Naive B cell (primary cell): ENCODE measurements at regions not wholly inside any gene's neighbourhood (a gene's known extent, or its start where the extent isn't known, plus 50 kb on each side); places are given as distances from the start of the nearest gene placed in this dataset.
"Not testable (repeated sequence)": the region's sequence is repeated elsewhere in the genome, so short reads cannot be mapped to it uniquely, and the experiment has no call there.

Source experiments
- ATAC-seq, 2 donors: fragments of 150-1000 bp; cut with Tn5 transposase; 2 replicates each; pipeline ENCODE4 v1.10.0; 2021; ENCODE audit warnings: low read depth in 2 of 2, mild to moderate bottlenecking in 2 of 2, moderate library complexity in 2 of 2
- DNase-seq: peaks from one replicate; pipeline ENCODE4 v3.0.0; 2022
- H3K27ac Mint-ChIP-seq, 6 donors: one replicate each; pipeline ENCODE4 v1.8.0; 2020 to 2022; ENCODE audit warnings: mild to moderate bottlenecking in 6 of 6, mixed read lengths in 6 of 6, moderate library complexity in 5 of 6, inconsistent platforms in 2 of 6
- H3K27me3 Mint-ChIP-seq, 3 donors: one replicate each; pipeline ENCODE4 v1.8.0; 2021 to 2022; ENCODE audit warnings: mixed read lengths in 3 of 3, mild to moderate bottlenecking in 1 of 3
- H3K36me3 Mint-ChIP-seq, 2 donors: one replicate each; pipeline ENCODE4 v1.8.0; 2020 to 2022; ENCODE audit warnings: mixed read lengths in 2 of 2, inconsistent platforms in 1 of 2, mild to moderate bottlenecking in 1 of 2
- H3K4me1 Mint-ChIP-seq, 3 donors: one replicate each; pipeline ENCODE4 v1.8.0; 2020 to 2022; ENCODE audit warnings: mixed read lengths in 3 of 3, inconsistent platforms in 1 of 3, mild to moderate bottlenecking in 1 of 3, moderate library complexity in 1 of 3
- H3K4me3 Mint-ChIP-seq, 8 donors: one replicate each; pipeline ENCODE4 v1.8.0; 2020 to 2022; ENCODE audit warnings: mild to moderate bottlenecking in 8 of 8, mixed read lengths in 8 of 8, moderate library complexity in 8 of 8, inconsistent platforms in 2 of 8
- H3K9me3 Mint-ChIP-seq, 7 donors: one replicate each; pipeline ENCODE4 v1.8.0; 2020 to 2022; ENCODE audit warnings: mixed read lengths in 7 of 7, mild to moderate bottlenecking in 5 of 7, inconsistent platforms in 2 of 7, moderate library complexity in 1 of 7

DNA sequence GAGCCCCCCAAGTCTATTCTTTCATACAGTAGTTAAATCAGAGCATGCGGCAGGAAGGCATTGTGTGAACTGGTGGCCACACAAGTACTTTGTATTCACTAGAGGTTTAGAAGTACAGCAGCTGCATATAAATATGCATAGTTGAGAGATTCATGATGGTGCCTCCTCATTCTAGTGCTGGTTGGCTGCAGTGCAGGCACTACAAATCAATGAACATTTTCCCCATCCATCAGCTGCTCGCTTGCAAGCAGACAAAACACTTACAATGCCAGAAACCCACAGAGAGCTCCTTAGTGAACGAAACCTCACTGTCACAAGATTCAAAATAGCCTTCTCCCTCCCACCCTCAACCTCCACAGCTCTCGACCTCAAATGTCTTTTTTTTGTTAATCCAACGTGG lies 726.2 kb downstream of the USP25 start:
- DNase-seq (no peak), ATAC-seq (no peak)
- peaks cover 0 to 1% (median 0%) of the 10 kb centered on the region in 7 donors for H3K9me3 Mint-ChIP-seq

GRCh38 chr21:16457498-16457897 lies 727.7 kb downstream of the USP25 start:
- Mint-ChIP-seq H3K27me3 (no peaks in the 10 kb centered on the region), H3K4me1 (no peaks in the 10 kb centered on the region), H3K27ac (no peak overlapping the region), H3K9me3 (peaks cover 0 to 4% (median 0%) of the 10 kb centered on the region in 7 donors), H3K36me3 (no peaks in the 10 kb centered on the region), H3K4me3 (no peak overlapping the region)
- no peak for DNase-seq
- ATAC-seq = no peak

More for the DNA sequence above, 726.2 kb downstream of the USP25 start:
- no peaks in the 10 kb centered on the region for H3K27me3 Mint-ChIP-seq
- H3K4me3 Mint-ChIP-seq = no peak overlapping the region
- H3K27ac Mint-ChIP-seq = no peak overlapping the region
- no peaks in the 10 kb centered on the region for H3K36me3 Mint-ChIP-seq
- H3K4me1 Mint-ChIP-seq = no peaks in the 10 kb centered on the region

DNA sequence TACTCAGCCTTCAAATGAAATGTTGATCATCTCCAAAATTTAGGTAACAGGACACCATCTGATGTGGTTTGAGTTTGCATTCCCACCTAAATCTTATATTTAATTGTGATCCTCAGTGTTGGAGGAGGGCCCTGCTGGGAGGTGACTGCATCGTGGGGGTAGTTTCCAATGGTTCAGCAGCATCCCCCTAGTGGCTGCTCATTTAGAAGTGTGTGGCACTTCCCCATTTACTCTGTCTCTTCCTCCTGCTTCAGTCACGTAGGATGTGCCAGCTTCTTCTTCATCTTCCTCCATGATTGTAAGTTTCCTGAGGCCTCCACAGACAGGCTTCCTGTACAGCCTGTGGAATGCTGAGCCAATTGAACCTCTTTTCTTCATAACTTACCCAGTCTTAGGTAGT lies 731.2 kb downstream of the USP25 start:
- no peaks in the 10 kb centered on the region for H3K4me1 Mint-ChIP-seq

GRCh38 chr21:16464211-16464889 lies 734.6 kb downstream of the USP25 start:
- H3K4me1 Mint-ChIP-seq, H3K36me3 Mint-ChIP-seq, H3K4me3 Mint-ChIP-seq, H3K27me3 Mint-ChIP-seq, ATAC-seq, H3K27ac Mint-ChIP-seq, DNase-seq: not testable (repeated sequence)
- H3K9me3 Mint-ChIP-seq = peaks cover 2 to 15% (median 9%) of the 10 kb centered on the region in 7 donors

More for the DNA sequence above, 731.2 kb downstream of the USP25 start:
- no peak overlapping the region for H3K27ac Mint-ChIP-seq
- no peak for ATAC-seq
- no peaks in the 10 kb centered on the region for H3K27me3 Mint-ChIP-seq
- no peak overlapping the region for H3K4me3 Mint-ChIP-seq
- DNase-seq = no peak
- H3K9me3 Mint-ChIP-seq = peaks cover 0 to 15% (median 7%) of the 10 kb centered on the region in 7 donors
- no peaks in the 10 kb centered on the region for H3K36me3 Mint-ChIP-seq

GRCh38 chr21:16468184-16468583 lies 738.4 kb downstream of the USP25 start:
- DNase-seq = no peak
- Mint-ChIP-seq H3K27me3 (no peaks in the 10 kb centered on the region), H3K4me1 (no peaks in the 10 kb centered on the region), H3K9me3 (peaks cover 0 to 10% (median 6%) of the 10 kb centered on the region in 7 donors), H3K4me3 (no peak overlapping the region), H3K27ac (no peak overlapping the region), H3K36me3 (no peaks in the 10 kb centered on the region)
- ATAC-seq = no peak

DNA sequence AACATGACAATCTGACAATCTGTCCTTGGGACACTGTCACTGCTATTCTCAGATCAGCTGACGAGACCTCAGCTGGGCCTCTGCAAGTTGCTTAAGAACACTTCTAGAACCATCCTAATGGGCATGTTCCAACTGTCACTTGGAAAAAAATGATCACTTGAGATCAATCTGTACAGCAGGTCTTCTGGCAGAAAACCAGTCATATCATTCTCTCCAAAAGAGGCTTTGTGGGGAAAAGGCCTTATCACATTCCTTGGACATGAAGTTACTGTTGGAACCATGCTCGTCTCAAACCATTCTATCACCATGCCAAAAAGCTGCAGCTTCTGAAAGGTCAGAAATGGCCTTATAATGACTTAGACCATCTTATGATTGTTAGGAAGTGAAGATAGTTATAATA lies 744.2 kb downstream of the USP25 start:
- peaks cover 0 to 11% (median 4%) of the 10 kb centered on the region in 7 donors for H3K9me3 Mint-ChIP-seq
- H3K27me3 Mint-ChIP-seq = no peaks in the 10 kb centered on the region
- DNase-seq (no peak), ATAC-seq (no peak)
- no peaks in the 10 kb centered on the region for H3K36me3 Mint-ChIP-seq
- H3K4me1 Mint-ChIP-seq = no peaks in the 10 kb centered on the region
- H3K4me3 Mint-ChIP-seq = no peak overlapping the region
- no peak overlapping the region for H3K27ac Mint-ChIP-seq

DNA sequence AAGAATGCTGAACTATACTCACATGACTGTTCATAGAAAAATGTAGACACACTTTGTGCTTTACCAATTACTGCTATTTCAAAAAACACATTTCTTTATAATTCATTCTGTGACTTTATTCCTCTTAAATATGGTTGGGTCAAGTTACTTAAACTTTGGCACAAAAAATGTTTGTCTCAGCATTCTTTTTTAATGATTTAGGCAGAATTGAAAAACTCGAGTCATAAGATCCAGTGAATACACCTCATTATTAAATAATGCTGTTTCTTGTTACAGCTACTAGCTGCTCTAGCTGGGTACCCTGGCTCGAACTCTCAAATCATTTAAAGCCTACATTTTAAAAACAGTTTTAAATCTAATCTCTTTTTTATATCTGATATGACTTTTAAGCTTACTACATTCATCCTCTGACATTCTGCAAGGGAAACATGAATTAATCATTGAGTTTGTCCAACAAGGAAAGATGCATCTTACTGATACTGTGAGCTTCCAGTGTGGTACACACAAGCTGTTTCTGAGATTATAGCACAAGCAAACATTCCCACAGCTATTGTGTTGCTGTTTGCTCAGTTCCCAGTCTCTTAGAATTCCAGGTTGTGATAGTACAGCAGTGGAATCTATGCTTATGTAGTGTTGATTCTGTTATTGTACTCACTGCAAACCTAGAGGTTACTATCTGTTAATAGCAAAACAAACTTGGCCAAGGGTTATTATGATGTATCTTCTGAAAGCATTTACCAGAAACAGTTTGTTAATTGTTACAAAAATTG lies 746.5 kb downstream of the USP25 start:
- no peak overlapping the region for H3K4me3 Mint-ChIP-seq
- H3K27me3 Mint-ChIP-seq = no peaks in the 10 kb centered on the region
- no peak overlapping the region for H3K27ac Mint-ChIP-seq
- peaks cover 0 to 18% (median 7%) of the 10 kb centered on the region in 7 donors for H3K9me3 Mint-ChIP-seq
- no peak for DNase-seq
- no peaks in the 10 kb centered on the region for H3K4me1 Mint-ChIP-seq
- ATAC-seq = no peak
- H3K36me3 Mint-ChIP-seq = no peaks in the 10 kb centered on the region

DNA sequence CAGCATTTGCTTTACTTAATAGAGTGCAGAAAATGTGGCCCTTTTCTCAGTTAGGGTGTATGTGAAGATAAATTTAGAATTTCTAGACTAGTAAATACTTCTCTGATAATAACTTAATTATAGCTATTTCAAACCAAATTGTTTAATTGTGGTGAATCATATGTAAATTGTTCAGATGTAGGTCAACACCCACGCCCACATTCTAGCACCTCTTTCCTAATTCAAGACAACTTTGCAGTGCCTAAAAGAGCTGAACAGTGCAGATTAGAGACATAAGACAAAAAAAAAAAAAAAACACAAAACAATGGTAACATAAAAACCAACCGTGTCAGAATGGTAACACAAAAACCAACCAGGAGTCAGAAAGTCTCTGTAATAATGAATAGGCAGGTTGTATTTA lies 758.3 kb downstream of the USP25 start:
- no peak for DNase-seq
- no peak for ATAC-seq
- H3K4me1 Mint-ChIP-seq = no peaks in the 10 kb centered on the region
- H3K4me3 Mint-ChIP-seq = no peak overlapping the region
- peaks cover 0 to 8% (median 1%) of the 10 kb centered on the region in 7 donors for H3K9me3 Mint-ChIP-seq
- H3K27ac Mint-ChIP-seq = no peak overlapping the region
- H3K36me3 Mint-ChIP-seq = no peaks in the 10 kb centered on the region
- no peaks in the 10 kb centered on the region for H3K27me3 Mint-ChIP-seq

GRCh38 chr21:16492356-16492755 lies 762.6 kb downstream of the USP25 start:
- Mint-ChIP-seq H3K9me3 (peaks cover 0 to 5% (median 0%) of the 10 kb centered on the region in 7 donors), H3K4me3 (no peak overlapping the region), H3K36me3 (no peaks in the 10 kb centered on the region), H3K4me1 (no peaks in the 10 kb centered on the region), H3K27me3 (no peaks in the 10 kb centered on the region), H3K27ac (no peak overlapping the region)
- no peak for ATAC-seq
- DNase-seq = no peak

GRCh38 chr21:16492892-16493291 lies 763.1 kb downstream of the USP25 start:
- DNase-seq (no peak), ATAC-seq (no peak)
- Mint-ChIP-seq H3K27me3 (no peaks in the 10 kb centered on the region), H3K9me3 (peaks cover 0 to 5% (median 0%) of the 10 kb centered on the region in 7 donors), H3K27ac (no peak overlapping the region), H3K4me3 (no peak overlapping the region), H3K4me1 (no peaks in the 10 kb centered on the region), H3K36me3 (no peaks in the 10 kb centered on the region)

- Mint-ChIP-seq H3K27me3 (no peaks in the 10 kb centered on the region), H3K4me3 (no peak overlapping the region), H3K4me1 (no peaks in the 10 kb centered on the region), H3K27ac (no peak overlapping the region), H3K36me3 (no peaks in the 10 kb centered on the region), H3K9me3 (peaks cover 0 to 5% (median 1%) of the 10 kb centered on the region in 7 donors)
- ATAC-seq (no peak), DNase-seq (no peak)
Observed at GRCh38 chr21:16496609-16497008, 766.8 kb downstream of the USP25 start.

DNA sequence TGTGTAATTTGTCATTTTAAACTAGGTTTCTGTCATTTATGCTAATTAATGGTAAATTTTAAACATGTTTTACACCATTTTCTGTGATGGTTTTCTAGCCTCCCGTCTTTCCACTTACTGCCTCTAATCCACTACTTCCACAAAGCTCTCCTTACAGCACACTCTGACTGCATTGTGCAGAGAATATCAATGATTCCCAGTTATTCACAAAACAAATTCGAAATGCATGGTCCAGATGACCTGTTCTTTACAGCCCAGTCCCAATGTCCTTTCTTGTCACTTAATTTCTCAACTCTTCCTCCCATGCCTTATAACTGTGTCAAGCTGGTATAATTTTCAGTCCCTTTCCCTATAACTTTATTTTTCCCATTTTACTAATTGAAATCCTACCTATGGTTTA lies 770.5 kb downstream of the USP25 start:
- DNase-seq (no peak), ATAC-seq (no peak)
- Mint-ChIP-seq H3K27me3 (no peaks in the 10 kb centered on the region), H3K36me3 (no peaks in the 10 kb centered on the region), H3K9me3 (peaks cover 0 to 5% (median 0%) of the 10 kb centered on the region in 7 donors), H3K27ac (no peak overlapping the region), H3K4me3 (no peak overlapping the region), H3K4me1 (no peaks in the 10 kb centered on the region)

GRCh38 chr21:16502273-16502672 lies 772.5 kb downstream of the USP25 start:
- no peak for DNase-seq
- Mint-ChIP-seq H3K27ac (no peak overlapping the region), H3K4me3 (no peak overlapping the region), H3K36me3 (no peaks in the 10 kb centered on the region), H3K27me3 (no peaks in the 10 kb centered on the region), H3K9me3 (peaks cover 0 to 1% (median 0%) of the 10 kb centered on the region in 7 donors), H3K4me1 (no peaks in the 10 kb centered on the region)
- ATAC-seq = no peak

- H3K36me3 Mint-ChIP-seq = no peaks in the 10 kb centered on the region
- ATAC-seq (no peak), DNase-seq (no peak)
- H3K27me3 Mint-ChIP-seq = no peaks in the 10 kb centered on the region
- H3K27ac Mint-ChIP-seq = no peak overlapping the region
- H3K4me1 Mint-ChIP-seq = no peaks in the 10 kb centered on the region
- H3K9me3 Mint-ChIP-seq = peaks cover 0 to 1% (median 0%) of the 10 kb centered on the region in 7 donors
- H3K4me3 Mint-ChIP-seq = no peak overlapping the region
Observed at GRCh38 chr21:16502897-16503296, 773.1 kb downstream of the USP25 start.
